ENCODE measurements at regions not wholly inside any gene's neighbourhood (a gene's known extent, or its start where the extent isn't known, plus 50 kb on each side); places are given as distances from the start of the nearest gene placed in this dataset.

- 61 to 76% methylated on average over 1 of the region's 1 CpG for WGBS, 2 donors
- H3K27me3 ChIP-seq = no peaks in the 10 kb centered on the region
- H3K36me3 ChIP-seq = no peaks in the 10 kb centered on the region
- H3K4me1 ChIP-seq = no peaks in the 10 kb centered on the region
- no peaks in the 10 kb centered on the region for H3K9me3 ChIP-seq
- no peak for TF ChIP-seq POLR2A (IDR thresholded peaks at IDR 0.05)
- TF ChIP-seq CTCF (IDR thresholded peaks at IDR 0.05) = no peak
- no peak for DNase-seq
- no peak overlapping the region for H3K4me3 ChIP-seq
- intact Hi-C loops (cut with DNase I) = no loop called here
- no peak overlapping the region for H3K27ac ChIP-seq
Measured at GRCh38 chr10:36114141-36114540, 472.0 kb upstream of the FZD8 start.

- WGBS, 2 donors = 71 to 82% methylated on average over 2 of the region's 2 CpGs
- H3K36me3 ChIP-seq = no peaks in the 10 kb centered on the region
Measured at GRCh38 chr10:36111676-36112075, 469.6 kb upstream of the FZD8 start.

GRCh38 chr10:36110097-36110496 is 468.0 kb upstream of the FZD8 start:
- TF ChIP-seq CTCF (IDR thresholded peaks at IDR 0.05) (no peak), POLR2A (IDR thresholded peaks at IDR 0.05) (no peak)
- no peak for DNase-seq
- Histone ChIP-seq H3K4me1 (no peaks in the 10 kb centered on the region), H3K27ac (no peak overlapping the region), H3K36me3 (no peaks in the 10 kb centered on the region), H3K4me3 (no peak overlapping the region), H3K9me3 (no peaks in the 10 kb centered on the region), H3K27me3 (no peaks in the 10 kb centered on the region)
- intact Hi-C loops (cut with DNase I) = no loop called here
- WGBS, 2 donors = 45 to 71% methylated on average over 1 of the region's 1 CpG

More at GRCh38 chr10:36111676-36112075, 469.6 kb upstream of the FZD8 start:
- H3K4me3 ChIP-seq = no peak overlapping the region
- DNase-seq = no peak
- H3K4me1 ChIP-seq = no peaks in the 10 kb centered on the region
- H3K27me3 ChIP-seq = no peaks in the 10 kb centered on the region
- no peak for TF ChIP-seq CTCF (IDR thresholded peaks at IDR 0.05)
- no peak for TF ChIP-seq POLR2A (IDR thresholded peaks at IDR 0.05)
- H3K27ac ChIP-seq = no peak overlapping the region
- no peaks in the 10 kb centered on the region for H3K9me3 ChIP-seq
- intact Hi-C loops (cut with DNase I) = no loop called here

- intact Hi-C loops (cut with DNase I) = no loop called here
- TF ChIP-seq CTCF (IDR thresholded peaks at IDR 0.05) (no peak), POLR2A (IDR thresholded peaks at IDR 0.05) (no peak)
- Histone ChIP-seq H3K4me3 (no peak overlapping the region), H3K27ac (no peak overlapping the region), H3K27me3 (no peaks in the 10 kb centered on the region), H3K9me3 (no peaks in the 10 kb centered on the region), H3K36me3 (no peaks in the 10 kb centered on the region), H3K4me1 (no peaks in the 10 kb centered on the region)
- 62 to 68% methylated on average over 3 of the region's 3 CpGs for WGBS, 2 donors
- DNase-seq = no peak
Measured at GRCh38 chr10:36109399-36110023, 467.4 kb upstream of the FZD8 start.

GRCh38 chr10:36097696-36098095 is 455.6 kb upstream of the FZD8 start:
- intact Hi-C loops (cut with DNase I) = no loop called here
- WGBS, 2 donors = 67 to 77% methylated on average over 3 of the region's 3 CpGs
- DNase-seq = no peak
- Histone ChIP-seq H3K27me3 (no peaks in the 10 kb centered on the region), H3K36me3 (no peaks in the 10 kb centered on the region), H3K27ac (no peak overlapping the region), H3K4me1 (no peaks in the 10 kb centered on the region), H3K9me3 (no peaks in the 10 kb centered on the region), H3K4me3 (no peak overlapping the region)
- TF ChIP-seq CTCF (IDR thresholded peaks at IDR 0.05) (no peak), POLR2A (IDR thresholded peaks at IDR 0.05) (no peak)
